Upper lobe of left lung (tissue), 6 donors: ENCODE measurements at regions not wholly inside any gene's neighbourhood (a gene's known extent, or its start where the extent isn't known, plus 50 kb on each side); places are given as distances from the start of the nearest gene placed in this dataset.

Experiments used
- ATAC-seq, 2 donors: fragments of 200-7000 bp; cut with Tn5 transposase; one replicate each; pipeline ENCODE4 v1.9.1; 2022; ENCODE audit warnings: mild to moderate bottlenecking in 2 of 2, moderate library complexity in 2 of 2; ENCODE audit not compliant: low FRiP score in 2 of 2
- DNase-seq, 2 donors: peaks; one replicate each; pipeline ENCODE4 v3.0.0-alpha.2; 2019 to 2020
- H3K27ac ChIP-seq, 4 donors: fragments of 200-600 bp; sonication (generic); one replicate each; pipeline ENCODE4 v1.5.1; 2016 to 2019
- H3K27me3 ChIP-seq, 4 donors: fragments of 200-600 bp; sonication (generic); one replicate each; pipeline ENCODE4 v1.5.1; 2017 to 2019
- H3K36me3 ChIP-seq, 4 donors: fragments of 200-600 bp; sonication (generic); one replicate each; pipeline ENCODE4 v1.5.1; 2016 to 2019
- H3K4me1 ChIP-seq, 4 donors: fragments of 200-600 bp; sonication (generic); one replicate each; pipeline ENCODE4 v1.5.1; 2018 to 2019
- H3K4me3 ChIP-seq, 4 donors: fragments of 200-600 bp; sonication (generic); one replicate each; pipeline ENCODE4 v1.5.1; 2017 to 2019; ENCODE audit warnings: mild to moderate bottlenecking in 2 of 4, moderate library complexity in 1 of 4
- H3K9me3 ChIP-seq, 4 donors: fragments of 200-600 bp; sonication (generic); one replicate each; pipeline ENCODE4 v1.5.1; 2018 to 2019
- CTCF ChIP-seq, 6 experiments: fragments of 450-650 bp in 4 of 6; fragments of 200-600 bp in 2 of 6; sonication (generic) in 2 of 6; IDR thresholded peaks; one replicate each; pipeline ENCODE4 v1.5.1; 2016 to 2019; ENCODE audit warnings: antibody characterized with exemption in 6 of 6
- EP300 ChIP-seq, 4 donors: sonication (generic); formaldehyde crosslinking; IDR thresholded peaks; one replicate each; pipeline ENCODE4 v1.5.1; 2017; ENCODE audit warnings: antibody characterized with exemption in 4 of 4, control low read depth in 2 of 4
- POLR2A ChIP-seq, 4 donors: fragments of 450-650 bp; IDR thresholded peaks; one replicate each; pipeline ENCODE4 v1.5.1; 2016 to 2017; ENCODE audit warnings: antibody characterized with exemption in 4 of 4, mild to moderate bottlenecking in 2 of 4
- POLR2AphosphoS5 ChIP-seq, 2 donors: sonication (generic); formaldehyde crosslinking; IDR thresholded peaks; one replicate each; pipeline ENCODE4 v1.5.1; 2017; ENCODE audit warnings: antibody characterized with exemption in 2 of 2
- WGBS, 2 donors: methylation state at CpG; one replicate each; pipeline ENCODE4 v1.1.5; 2017 to 2018; 5-methylcytosine and 5-hydroxymethylcytosine counted together
- donor health status: DM: no; HTN: no; CAD: no; lungs with moderate emphysema.
- donor health status: DM: no; HTN: yes; CAD: no; lungs with severe emphysema.

DNA sequence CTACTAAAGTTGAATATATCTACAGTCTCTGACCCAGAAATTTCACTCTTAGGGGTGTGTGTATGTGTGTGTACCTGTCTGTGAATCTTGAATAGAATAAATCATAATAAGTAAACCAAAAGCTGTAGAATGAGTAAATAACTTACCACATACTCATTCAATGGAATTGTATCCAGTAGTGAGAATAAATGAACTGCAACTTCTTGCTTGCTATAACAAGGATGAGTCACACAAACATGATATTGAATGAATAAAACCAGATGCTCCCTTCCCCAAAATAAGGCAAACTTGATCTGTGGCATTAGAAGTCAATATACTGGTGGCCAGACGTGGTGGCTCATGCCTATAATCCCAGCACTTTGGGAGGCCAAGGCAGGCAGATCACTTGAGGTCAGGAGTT, 259.8 kb upstream of the MON1B start:
- no peaks in the 10 kb centered on the region for H3K27me3 ChIP-seq
- no peaks in the 10 kb centered on the region for H3K36me3 ChIP-seq
- H3K4me1 ChIP-seq = no peaks in the 10 kb centered on the region
- no peak for ATAC-seq
- H3K9me3 ChIP-seq = no peaks in the 10 kb centered on the region
- H3K27ac ChIP-seq = no peak overlapping the region
- DNase-seq = no peak
- TF ChIP-seq EP300 (IDR thresholded peaks at IDR 0.05) (no peak), CTCF (IDR thresholded peaks at IDR 0.05) (no peak), POLR2AphosphoS5 (IDR thresholded peaks at IDR 0.05) (no peak), POLR2A (IDR thresholded peaks at IDR 0.05) (no peak)
- 67 to 73% methylated on average over 1 of the region's 1 CpG for WGBS, 2 donors
- H3K4me3 ChIP-seq = no peak overlapping the region

- DNase-seq = no peak
- Histone ChIP-seq H3K27me3 (no peaks in the 10 kb centered on the region), H3K4me1 (no peaks in the 10 kb centered on the region), H3K36me3 (no peaks in the 10 kb centered on the region), H3K4me3 (no peak overlapping the region), H3K9me3 (no peaks in the 10 kb centered on the region), H3K27ac (no peak overlapping the region)
- WGBS, 2 donors = 82 to 89% methylated on average over 1 of the region's 1 CpG
- ATAC-seq = no peak
- TF ChIP-seq CTCF (IDR thresholded peaks at IDR 0.05) = no peak
- TF ChIP-seq EP300 (IDR thresholded peaks at IDR 0.05) = no peak
- TF ChIP-seq POLR2A (IDR thresholded peaks at IDR 0.05) = no peak
- TF ChIP-seq POLR2AphosphoS5 (IDR thresholded peaks at IDR 0.05) = no peak
These were observed 258.3 kb upstream of the MON1B start for GRCh38 chr16:76932541-76933211.

DNA sequence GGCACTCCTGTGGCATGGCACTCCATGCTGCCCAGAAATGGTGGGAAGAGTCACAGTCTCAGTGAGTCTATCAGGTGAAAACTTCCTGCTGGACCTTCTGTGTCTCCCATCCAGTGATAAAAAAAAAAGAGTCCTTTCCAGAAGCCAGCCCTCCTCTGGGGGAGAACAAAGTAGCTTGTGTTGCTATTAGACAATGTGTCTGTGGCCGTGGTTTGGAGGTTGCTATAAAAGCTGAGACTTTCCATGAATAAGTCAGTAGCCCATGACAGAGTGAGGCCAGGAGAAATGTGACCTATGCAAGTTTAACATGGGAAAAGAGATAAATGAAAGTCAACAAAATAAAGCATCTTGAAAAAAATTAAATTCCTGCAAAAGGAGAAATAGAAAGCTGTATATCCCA, 250.7 kb upstream of the MON1B start:
- Histone ChIP-seq H3K4me1 (no peaks in the 10 kb centered on the region), H3K4me3 (no peak overlapping the region), H3K9me3 (no peaks in the 10 kb centered on the region), H3K27me3 (no peaks in the 10 kb centered on the region), H3K27ac (no peak overlapping the region), H3K36me3 (no peaks in the 10 kb centered on the region)
- TF ChIP-seq POLR2AphosphoS5 (IDR thresholded peaks at IDR 0.05) (no peak), EP300 (IDR thresholded peaks at IDR 0.05) (no peak), CTCF (IDR thresholded peaks at IDR 0.05) (no peak), POLR2A (IDR thresholded peaks at IDR 0.05) (no peak)
- ATAC-seq (no peak), DNase-seq (no peak)
- 68 to 88% methylated on average over 1 of the region's 1 CpG for WGBS, 2 donors

GRCh38 chr16:76941113-76941512, 249.9 kb upstream of the MON1B start:
- no peak overlapping the region for H3K4me3 ChIP-seq
- 90 to 94% methylated on average over 1 of the region's 1 CpG for WGBS, 2 donors
- no peaks in the 10 kb centered on the region for H3K27me3 ChIP-seq
- H3K4me1 ChIP-seq = no peaks in the 10 kb centered on the region
- no peak for DNase-seq
- no peaks in the 10 kb centered on the region for H3K36me3 ChIP-seq
- H3K9me3 ChIP-seq = no peaks in the 10 kb centered on the region
- TF ChIP-seq POLR2A (IDR thresholded peaks at IDR 0.05) (no peak), CTCF (IDR thresholded peaks at IDR 0.05) (no peak), POLR2AphosphoS5 (IDR thresholded peaks at IDR 0.05) (no peak), EP300 (IDR thresholded peaks at IDR 0.05) (no peak)
- ATAC-seq = no peak
- no peak overlapping the region for H3K27ac ChIP-seq

GRCh38 chr16:76942089-76942488, 248.9 kb upstream of the MON1B start:
- 97 to 99% methylated on average over 4 of the region's 4 CpGs for WGBS, 2 donors
- ATAC-seq = no peak
- Histone ChIP-seq H3K27me3 (no peaks in the 10 kb centered on the region), H3K9me3 (no peaks in the 10 kb centered on the region), H3K36me3 (no peaks in the 10 kb centered on the region), H3K4me3 (no peak overlapping the region), H3K27ac (no peak overlapping the region), H3K4me1 (no peaks in the 10 kb centered on the region)
- TF ChIP-seq POLR2AphosphoS5 (IDR thresholded peaks at IDR 0.05) = no peak
- no peak for TF ChIP-seq POLR2A (IDR thresholded peaks at IDR 0.05)
- no peak for TF ChIP-seq CTCF (IDR thresholded peaks at IDR 0.05)
- no peak for TF ChIP-seq EP300 (IDR thresholded peaks at IDR 0.05)
- no peak for DNase-seq
